ENCODE measurements at regions not wholly inside any gene's neighbourhood (a gene's known extent, or its start where the extent isn't known, plus 50 kb on each side); places are given as distances from the start of the nearest gene placed in this dataset.
A peak's percentile ranks its signal among the peaks of the same experiment; 100 is the strongest.

- Mint-ChIP-seq H3K4me3 (ENCODE audit: unreplicated experiment) (no peak overlapping the region), H3K36me3 (ENCODE audit: low read depth) (peaks cover 2% of the 10 kb centered on the region), H3K27ac (ENCODE audit: unreplicated experiment) (no peak overlapping the region), H3K27me3 (ENCODE audit: low read depth) (no peaks in the 10 kb centered on the region), H3K4me1 (ENCODE audit: low read depth) (peaks cover 30% of the 10 kb centered on the region), H3K9me3 (ENCODE audit: low read depth) (peaks cover 3% of the 10 kb centered on the region)
- peak; percentile 43 for TF ChIP-seq CTCF (IDR thresholded peaks at IDR 0.05)
- no peak for DNase-seq (ENCODE audit: low spot score)
Measured at GRCh38 chr14:71610149-71610548, 322.1 kb upstream of the RGS6 start.

GRCh38 chr14:71610797-71611196 lies 321.4 kb upstream of the RGS6 start:
- Mint-ChIP-seq H3K4me3 (ENCODE audit: unreplicated experiment) (no peak overlapping the region), H3K27ac (ENCODE audit: unreplicated experiment) (no peak overlapping the region), H3K9me3 (ENCODE audit: low read depth) (no peaks in the 10 kb centered on the region), H3K4me1 (ENCODE audit: low read depth) (peaks cover 23% of the 10 kb centered on the region), H3K27me3 (ENCODE audit: low read depth) (no peaks in the 10 kb centered on the region), H3K36me3 (ENCODE audit: low read depth) (peaks cover 5% of the 10 kb centered on the region)
- TF ChIP-seq CTCF (IDR thresholded peaks at IDR 0.05): no peak
- DNase-seq (ENCODE audit: low spot score): no peak

- peaks cover 7% of the 10 kb centered on the region for H3K36me3 Mint-ChIP-seq (ENCODE audit: low read depth)
- H3K4me3 Mint-ChIP-seq (ENCODE audit: unreplicated experiment): no peak overlapping the region
- no peaks in the 10 kb centered on the region for H3K27me3 Mint-ChIP-seq (ENCODE audit: low read depth)
- TF ChIP-seq CTCF (IDR thresholded peaks at IDR 0.05): no peak
- H3K27ac Mint-ChIP-seq (ENCODE audit: unreplicated experiment): no peak overlapping the region
- no peak for DNase-seq (ENCODE audit: low spot score)
- H3K9me3 Mint-ChIP-seq (ENCODE audit: low read depth): no peaks in the 10 kb centered on the region
- H3K4me1 Mint-ChIP-seq (ENCODE audit: low read depth): peaks cover 2% of the 10 kb centered on the region
Measured at GRCh38 chr14:71613168-71613567, 319.1 kb upstream of the RGS6 start.

DNA sequence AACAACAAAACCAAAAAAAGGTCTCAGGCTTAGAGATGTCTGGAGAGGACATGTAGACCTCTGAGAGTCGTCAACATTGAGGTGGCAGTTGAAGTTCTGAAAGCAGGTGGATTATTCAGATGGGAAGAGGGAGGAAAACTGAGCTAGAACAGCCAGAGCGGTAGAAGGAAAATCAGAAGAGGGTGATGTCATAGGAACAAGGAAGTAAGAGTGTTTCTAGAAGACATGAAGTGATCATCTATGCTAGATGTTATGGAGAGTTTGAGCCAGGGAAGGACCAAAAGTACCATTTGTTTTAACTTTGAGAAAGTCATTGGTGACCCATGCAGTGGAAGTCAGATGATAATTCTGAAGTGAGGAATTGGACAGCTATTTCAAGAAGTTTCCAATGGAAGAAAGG lies 316.2 kb upstream of the RGS6 start:
- no peak for DNase-seq (ENCODE audit: low spot score)
- Mint-ChIP-seq H3K4me3 (ENCODE audit: unreplicated experiment) (no peak overlapping the region), H3K27me3 (ENCODE audit: low read depth) (no peaks in the 10 kb centered on the region), H3K36me3 (ENCODE audit: low read depth) (peaks cover 25% of the 10 kb centered on the region), H3K27ac (ENCODE audit: unreplicated experiment) (no peak overlapping the region), H3K4me1 (ENCODE audit: low read depth) (peaks cover 8% of the 10 kb centered on the region), H3K9me3 (ENCODE audit: low read depth) (no peaks in the 10 kb centered on the region)
- no peak for TF ChIP-seq CTCF (IDR thresholded peaks at IDR 0.05)

GRCh38 chr14:71618047-71618446 lies 314.2 kb upstream of the RGS6 start:
- no peak for DNase-seq (ENCODE audit: low spot score)
- no peak overlapping the region for H3K4me3 Mint-ChIP-seq (ENCODE audit: unreplicated experiment)
- H3K4me1 Mint-ChIP-seq (ENCODE audit: low read depth): peaks cover 23% of the 10 kb centered on the region
- peaks cover 36% of the 10 kb centered on the region for H3K36me3 Mint-ChIP-seq (ENCODE audit: low read depth)
- no peaks in the 10 kb centered on the region for H3K27me3 Mint-ChIP-seq (ENCODE audit: low read depth)
- no peak for TF ChIP-seq CTCF (IDR thresholded peaks at IDR 0.05)
- H3K27ac Mint-ChIP-seq (ENCODE audit: unreplicated experiment): no peak overlapping the region
- H3K9me3 Mint-ChIP-seq (ENCODE audit: low read depth): no peaks in the 10 kb centered on the region
